ENCODE measurements at regions not wholly inside any gene's neighbourhood (a gene's known extent, or its start where the extent isn't known, plus 50 kb on each side); places are given as distances from the start of the nearest gene placed in this dataset.
"Not testable (repeated sequence)": the region's sequence is repeated elsewhere in the genome, so short reads cannot be mapped to it uniquely, and the experiment has no call there.

DNA sequence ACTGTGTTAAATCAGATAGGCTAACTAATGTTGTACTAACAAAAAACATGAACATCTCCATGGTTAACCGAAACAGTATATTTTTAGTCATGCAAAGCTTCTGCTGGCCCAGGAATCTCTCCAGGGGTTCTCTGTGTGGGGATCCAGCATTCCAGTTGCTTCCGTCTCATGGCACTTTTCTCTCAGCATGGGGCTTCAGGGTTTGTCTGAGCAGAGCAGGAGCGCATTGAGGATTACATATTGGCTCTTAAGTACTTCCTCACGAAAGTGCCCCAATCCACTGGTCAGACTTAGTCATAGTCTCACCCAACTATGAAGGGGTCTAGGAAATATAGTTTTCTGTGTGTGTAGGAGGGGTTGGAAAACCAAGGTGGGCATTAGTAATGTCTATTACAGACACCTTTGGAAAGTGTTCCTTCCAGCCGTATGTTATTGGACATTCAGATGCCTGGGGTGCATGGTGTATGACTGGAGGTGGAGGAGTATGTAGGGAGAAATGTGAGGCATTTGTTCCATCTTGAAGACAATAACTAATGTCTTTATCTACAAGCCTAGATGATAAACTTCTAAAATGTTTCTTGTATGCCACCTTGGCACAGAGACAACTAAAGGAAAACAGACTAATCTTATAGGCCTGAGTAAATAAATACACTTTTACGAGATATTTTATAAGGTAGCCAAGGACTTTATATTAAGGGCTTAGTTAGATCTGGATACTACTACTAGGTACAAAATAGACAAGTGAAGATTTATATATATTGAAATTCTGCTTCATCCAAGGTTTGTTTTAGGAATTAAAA is 123.8 kb upstream of the ZEB2 start:
- no peak for DNase-seq

DNA sequence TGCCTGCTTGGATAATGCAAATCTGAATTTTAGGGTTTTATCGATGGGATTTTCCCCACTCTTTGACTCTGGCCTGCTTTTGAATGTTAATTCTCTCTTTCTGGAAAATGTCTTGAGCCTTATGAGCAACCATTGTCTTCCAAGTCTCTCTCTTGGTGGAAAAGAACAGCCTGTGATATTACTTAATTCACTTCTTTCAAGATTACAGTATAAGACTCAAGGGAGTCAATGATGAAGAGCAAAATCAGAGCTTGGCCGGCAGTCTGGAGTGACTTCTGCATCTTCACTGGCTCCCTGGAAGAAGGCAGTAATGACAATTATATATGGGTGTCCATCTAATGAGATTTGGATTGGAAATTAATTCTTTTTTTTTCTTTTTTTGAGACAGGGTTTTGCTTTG is 122.9 kb upstream of the ZEB2 start:
- no peak for DNase-seq

DNA sequence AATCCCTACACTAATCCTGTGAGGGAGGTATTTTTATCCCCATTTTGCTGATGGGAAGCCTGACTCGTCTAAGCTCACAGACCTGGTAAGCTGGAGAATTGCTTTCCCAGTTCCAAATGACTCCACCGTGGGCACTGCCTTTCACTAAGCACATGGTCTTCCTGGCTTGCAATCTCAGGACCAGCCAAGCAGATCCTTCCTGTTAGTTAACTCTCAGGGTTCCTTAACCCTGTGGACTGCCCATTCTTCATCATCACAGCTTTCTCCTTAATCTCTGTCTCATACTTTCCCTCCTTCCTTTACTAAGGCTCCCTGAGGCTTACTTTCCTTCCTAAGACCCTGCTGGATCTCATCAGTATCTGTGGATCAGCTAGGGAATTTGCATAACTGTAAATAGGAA is 122.2 kb upstream of the ZEB2 start:
- DNase-seq, result no peak

DNA sequence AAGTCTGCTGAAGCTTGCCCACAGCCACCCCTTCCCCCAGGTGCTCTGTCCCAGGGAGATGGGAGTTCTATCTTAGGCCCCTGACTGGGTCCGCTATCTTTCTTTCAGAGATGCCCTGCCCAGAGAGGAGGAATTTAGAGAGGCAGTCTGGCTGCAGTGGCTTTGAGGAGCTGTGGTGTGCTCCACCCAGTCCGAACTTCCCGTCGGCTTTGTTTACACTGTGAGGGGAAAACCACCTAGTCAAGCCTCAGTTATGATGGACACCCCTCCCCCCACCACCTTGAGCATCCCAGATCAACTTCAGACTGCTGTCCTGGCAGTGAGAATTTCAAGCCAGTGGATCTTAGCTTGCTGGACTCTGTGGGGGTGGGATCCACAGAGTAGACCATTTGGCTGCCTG is 118.3 kb upstream of the ZEB2 start:
- DNase-seq, result not testable (repeated sequence)

DNA sequence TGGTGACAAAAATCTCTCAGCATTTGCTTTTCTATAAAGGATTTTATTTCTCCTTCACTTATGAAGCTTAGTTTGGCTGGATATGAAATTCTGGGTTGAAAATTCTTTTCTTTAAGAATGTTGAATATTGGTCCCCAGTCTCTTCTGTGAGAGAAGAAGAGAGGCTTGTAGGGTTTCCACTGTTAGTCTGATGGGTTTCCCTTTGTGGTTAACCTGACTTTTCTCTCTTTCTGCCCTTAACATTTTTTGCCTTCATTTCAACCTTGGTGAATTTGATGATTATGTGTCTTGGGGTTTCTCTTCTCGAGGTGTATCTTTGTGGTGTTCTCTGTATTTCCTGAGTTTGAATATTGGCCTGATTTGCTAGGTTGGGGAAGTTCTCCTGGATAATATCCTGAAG is 116.9 kb upstream of the ZEB2 start:
- not testable (repeated sequence) for DNase-seq

DNA sequence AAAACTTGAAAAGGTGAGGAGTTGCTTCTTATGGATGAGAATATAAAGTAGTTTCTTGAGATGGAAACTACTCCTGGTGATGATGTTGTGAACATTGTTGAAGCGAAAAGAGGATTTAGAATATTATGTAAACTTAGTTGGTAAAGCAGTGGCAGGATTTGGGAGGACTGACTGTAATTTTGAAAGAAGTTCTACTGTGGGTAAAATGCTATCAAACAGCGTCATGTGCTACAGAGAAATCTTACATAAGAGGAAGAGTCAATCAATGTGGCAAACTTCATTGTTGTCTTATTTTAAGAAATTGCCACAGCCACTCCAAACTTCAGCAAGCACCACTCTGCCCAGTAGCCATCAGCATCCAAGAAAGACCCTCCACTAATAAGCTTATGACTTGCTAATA is 112.9 kb upstream of the ZEB2 start:
- no peak for DNase-seq

DNA sequence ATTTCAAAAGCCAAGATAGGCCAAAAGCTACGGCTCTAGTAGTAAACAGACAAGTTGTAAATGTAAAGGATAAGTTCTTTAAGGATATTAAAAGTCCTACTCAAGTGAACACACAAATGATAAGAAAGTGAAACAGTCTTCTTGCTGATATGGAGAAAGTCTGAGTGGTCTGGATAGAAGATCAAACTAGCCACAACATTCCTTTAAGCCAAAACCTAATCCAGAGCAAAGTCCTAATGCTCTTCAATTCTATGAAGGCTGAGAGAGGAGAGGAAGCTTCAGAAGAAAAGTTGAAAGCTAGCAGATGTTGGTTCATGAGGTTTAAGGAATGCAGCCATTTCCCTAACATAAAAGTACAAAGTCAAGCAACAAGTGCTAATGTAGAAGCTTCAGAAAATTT is 111.7 kb upstream of the ZEB2 start:
- no peak for DNase-seq

DNA sequence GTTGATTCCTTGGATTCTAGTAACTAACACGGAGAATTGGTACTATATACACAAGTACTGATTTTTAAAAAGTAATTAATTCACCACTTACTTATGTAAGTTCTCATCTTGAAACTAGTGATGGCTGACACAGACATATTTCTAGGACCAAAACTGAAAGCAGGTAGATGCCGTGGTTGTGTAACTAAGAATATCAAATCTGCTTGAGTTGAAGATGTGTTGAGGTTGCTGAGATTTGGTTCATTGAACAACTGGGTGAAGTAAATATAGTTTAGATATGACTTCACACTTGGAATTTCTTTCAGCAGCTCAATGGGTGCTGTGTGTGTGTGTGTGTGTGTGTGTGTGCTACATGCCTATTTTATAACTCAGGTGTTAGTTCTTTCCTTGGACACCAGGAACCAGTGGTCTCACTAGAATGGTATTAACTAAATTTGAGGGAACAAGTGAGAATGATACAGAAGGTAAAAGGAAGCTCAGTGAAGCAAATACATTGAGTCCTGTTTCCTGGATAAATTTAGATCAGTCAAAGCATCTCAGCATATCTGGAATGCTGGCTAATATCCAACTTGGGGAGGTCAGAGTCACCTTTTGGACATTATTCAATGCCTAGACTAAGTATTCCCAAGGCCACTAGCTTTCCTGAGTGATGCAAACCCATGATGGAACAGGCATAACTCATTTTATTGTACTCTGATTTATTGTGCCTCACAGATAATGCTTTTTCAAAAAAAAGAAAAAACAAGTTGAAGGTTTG is 110.7 kb upstream of the ZEB2 start:
- no peak for DNase-seq

DNA sequence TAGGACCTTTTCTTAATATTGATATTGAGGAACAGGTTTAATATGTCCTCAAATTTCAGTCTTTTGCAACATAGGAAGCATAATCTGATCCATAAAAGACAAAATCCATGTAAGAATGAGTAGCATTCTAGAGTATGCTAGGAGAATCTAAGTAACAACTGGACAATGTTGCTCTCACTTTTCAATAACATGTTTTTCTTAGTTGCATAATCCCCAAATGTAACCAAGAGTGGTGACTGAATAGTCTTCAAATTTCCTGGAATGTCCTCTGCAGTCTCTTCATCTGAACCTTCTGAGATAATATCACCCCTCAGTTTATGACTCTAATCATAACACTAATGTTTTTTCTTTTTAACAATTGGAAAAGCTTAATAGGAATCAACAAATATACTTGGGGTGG is 110.0 kb upstream of the ZEB2 start:
- no peak for DNase-seq

DNA sequence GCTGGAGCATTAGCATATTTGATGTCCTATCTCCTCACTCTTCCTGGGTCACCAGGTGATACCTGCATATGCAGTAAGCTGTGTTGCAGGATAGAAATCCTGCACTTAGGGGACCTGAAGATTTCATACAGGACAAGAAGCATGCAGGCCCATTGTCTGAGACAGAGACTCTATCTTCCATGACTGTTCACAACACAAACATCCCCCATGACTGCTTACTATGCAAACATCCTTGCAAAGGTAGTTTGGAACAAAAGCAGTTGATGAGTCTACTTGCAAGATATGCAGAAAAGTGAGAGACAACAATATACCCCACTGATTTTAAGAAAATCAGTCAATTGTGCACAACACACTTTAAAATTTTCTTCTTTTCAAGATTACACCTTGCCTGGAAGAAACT is 108.6 kb upstream of the ZEB2 start:
- no peak for DNase-seq

DNA sequence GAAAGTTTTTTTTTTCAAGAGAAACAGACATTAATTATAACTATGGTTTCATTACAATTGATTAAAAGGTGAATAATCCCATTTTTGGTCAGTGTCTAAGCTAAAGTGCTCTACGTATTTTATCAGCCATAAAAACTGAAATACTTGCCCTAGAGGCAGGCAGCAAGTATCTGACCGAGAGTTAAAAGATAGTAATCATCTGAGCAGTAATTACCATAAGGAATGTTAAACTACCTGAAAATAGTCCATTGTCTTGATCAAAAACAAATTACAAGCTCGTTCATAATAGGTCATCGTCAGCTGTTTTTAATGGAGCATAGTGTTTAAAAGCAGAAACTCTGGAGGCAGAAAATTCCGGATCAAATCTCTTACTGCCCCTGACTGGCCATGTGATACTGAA is 105.7 kb upstream of the ZEB2 start:
- no peak for DNase-seq

DNA sequence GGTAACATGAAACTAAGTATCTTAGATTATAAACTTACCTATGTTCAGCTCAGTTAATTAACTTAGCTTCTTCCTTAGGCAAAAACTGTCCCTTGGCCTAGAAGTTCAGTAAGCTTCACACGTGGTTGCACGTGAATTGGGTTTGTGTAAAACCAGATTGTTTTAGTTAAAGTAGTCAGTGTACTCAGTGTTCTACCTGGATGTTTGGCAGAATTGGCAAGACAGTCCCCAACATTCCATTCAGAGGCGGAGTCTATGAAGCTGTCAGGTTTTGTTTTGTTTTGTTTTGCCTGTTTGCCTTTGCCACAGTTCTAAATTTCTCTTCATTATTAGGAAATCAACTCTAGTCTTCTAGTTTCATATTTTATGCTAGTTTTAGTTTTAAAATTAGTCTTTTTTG is 105.3 kb upstream of the ZEB2 start:
- DNase-seq, result no peak

DNA sequence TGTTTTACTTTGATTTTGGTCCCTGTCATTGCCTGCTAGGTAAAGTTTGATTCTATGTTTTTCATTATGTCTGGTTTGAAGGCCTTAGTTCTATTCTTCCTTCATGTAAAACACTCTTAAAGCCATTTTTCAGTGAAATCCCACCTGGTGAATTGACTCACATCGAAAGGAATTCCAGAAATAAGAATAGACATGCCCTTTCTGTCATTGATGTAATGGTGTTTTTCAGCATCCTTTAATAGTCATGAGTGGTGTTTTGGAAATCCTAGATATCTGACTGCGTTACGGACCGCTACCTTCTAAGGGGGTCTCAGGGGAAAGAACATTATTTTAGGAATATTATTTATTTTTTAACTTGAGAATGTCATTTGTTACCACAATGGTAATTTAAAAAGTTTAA is 104.5 kb upstream of the ZEB2 start:
- no peak for DNase-seq

DNA sequence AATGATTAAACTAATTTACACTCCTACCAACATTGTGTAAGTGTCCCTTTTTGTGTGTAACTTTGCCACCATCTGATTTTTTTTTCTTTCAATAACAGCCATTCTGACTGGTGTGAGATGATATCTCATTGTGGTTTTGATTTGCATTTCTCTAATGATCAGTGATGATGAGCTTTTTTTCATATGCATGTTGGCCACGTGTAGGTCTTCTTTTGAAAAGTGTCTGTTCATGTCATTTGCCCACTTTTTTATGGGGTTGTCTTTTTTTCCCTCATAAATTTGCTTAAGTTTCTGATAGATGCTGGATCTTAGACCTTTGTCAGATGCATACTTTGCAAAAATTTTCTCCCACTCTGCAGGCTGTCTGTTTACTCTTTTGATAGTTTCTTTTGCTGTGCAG is 102.5 kb upstream of the ZEB2 start:
- DNase-seq, result not testable (repeated sequence)

DNA sequence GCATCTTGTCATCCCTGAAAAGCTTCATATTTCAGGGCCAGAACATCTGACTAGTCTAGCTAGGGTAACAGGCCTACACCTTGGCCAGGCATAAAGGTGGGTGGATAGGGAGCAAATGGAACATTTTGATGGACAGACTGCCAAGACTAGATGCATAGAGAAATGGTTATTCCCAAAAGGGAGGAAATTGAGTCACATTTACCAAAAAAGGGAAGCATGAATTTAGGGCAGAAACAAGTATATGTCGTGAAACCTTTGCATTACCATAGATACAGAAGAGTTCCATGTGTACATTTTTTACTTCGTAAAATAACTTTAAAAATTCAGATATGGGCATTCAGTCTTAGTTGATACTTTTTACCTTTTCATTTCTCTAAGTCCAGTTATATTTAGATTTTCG is 101.3 kb upstream of the ZEB2 start:
- no peak for DNase-seq

DNA sequence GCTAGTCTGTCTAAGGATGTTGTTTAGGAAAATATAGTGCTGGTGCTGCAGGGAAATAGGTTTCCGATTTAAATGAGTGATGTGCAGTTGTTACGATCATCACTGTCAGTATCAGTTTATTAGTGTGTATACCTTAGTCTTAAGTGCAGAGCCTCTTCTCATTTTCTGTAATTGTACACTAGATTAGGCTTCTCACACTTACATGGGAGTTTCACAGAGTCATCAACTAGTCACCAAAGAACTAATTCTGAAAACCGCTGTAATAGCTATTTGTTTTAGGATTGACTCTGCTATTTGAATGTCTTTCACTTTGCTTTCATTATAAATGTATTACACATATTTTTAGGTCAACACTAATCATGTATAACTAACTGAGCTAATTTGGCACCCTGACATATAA is 99.8 kb upstream of the ZEB2 start:
- DNase-seq, result no peak

DNA sequence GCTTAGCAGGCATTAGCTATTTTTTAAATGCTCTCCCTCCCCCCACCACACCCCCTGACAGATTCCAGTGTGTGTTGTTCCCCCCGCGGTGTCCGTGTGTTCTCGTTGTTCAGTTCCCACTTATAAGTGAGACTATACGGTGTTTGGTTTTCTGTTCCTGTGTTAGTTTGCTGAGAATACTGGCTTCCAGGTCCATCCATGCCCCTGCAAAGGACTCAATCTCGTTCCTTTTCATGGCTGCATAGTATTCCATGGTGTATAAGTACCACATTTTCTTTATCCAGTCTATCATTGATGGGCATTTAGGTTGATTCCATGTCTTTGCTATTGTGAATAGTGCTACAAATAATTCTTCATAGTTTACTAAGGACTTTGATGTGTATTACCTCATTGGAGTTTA is 97.3 kb upstream of the ZEB2 start:
- not testable (repeated sequence) for DNase-seq

DNA sequence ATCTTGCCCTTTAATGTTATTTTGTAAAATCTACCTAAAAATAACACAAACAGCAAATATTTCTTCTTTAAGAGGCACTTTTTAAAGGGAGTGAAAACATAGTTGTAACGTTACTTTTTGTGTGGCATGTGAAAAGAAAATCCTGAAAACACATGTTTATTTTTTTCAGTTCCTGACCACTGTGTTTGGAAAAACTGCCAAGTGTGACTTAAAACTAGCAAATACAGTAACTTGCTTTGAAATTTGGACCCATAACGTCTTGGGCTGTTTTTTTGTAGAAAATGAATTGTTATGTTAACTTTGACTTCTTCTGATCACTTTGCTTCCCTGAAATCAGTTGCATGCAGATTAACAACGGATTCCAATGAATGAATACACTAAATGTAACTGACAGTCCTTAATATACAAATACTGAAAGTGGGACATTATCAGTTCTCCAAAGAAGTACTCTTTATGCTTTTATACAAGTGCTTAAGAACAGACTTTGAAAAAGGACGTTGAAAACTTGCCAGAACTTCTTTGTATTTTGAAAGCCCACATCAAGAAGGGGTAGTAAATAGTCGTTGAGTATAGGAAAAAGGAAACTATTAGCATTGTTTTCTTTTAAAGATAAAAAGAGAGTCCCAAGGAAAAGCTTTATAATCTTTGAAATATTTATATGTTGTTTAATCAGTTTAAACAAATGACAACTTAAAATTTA is 96.1 kb upstream of the ZEB2 start:
- DNase-seq, result no peak

DNA sequence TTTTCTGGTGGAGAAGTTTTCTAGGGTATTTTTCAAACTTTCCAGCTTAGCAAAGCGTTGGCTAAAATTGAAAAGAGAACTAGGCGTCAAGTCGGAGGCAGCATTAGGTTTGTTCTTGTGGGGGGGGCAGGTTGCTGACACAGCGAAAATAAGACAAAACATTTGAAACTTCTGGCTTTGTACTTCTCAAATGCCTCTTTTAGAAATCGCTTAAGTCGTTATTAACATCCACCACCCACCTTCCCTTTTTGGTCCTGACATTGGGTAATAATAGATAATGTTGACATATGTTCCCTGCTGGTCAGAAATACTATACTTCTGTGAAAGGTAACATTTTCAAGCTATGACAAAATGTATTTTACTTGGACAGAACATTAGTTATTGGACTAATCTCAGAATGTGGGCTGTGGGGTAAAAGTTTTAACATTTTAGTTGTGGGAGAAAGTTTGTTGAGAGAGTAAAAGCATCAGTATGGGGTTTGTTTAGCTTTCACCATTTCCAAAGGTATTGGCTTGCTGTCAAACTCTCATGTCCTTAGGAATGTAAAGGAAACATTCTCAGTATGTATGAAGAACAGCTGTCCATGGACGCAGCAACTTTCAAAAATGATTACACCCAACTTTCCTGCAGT is 88.1 kb upstream of the ZEB2 start:
- no peak for DNase-seq

DNA sequence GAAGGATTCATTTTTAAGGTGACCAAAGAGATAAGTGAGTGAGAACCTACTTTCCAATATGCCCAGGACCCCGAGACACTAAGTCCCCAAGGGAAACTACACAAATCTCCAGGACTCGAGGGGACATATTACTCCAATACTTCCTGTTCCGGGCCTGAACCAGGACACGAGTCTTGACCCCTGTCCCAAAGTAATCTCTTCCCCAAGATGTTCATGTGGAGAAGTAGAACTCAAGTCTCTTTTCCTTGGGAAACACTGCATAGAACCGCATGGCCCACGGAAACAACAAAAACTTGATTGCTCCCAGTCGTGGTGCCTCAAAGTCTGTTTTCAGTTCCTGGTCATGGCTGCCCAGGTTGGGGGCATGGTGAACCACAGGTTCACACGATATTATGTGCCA is 87.2 kb upstream of the ZEB2 start:
- DNase-seq, result no peak

DNA sequence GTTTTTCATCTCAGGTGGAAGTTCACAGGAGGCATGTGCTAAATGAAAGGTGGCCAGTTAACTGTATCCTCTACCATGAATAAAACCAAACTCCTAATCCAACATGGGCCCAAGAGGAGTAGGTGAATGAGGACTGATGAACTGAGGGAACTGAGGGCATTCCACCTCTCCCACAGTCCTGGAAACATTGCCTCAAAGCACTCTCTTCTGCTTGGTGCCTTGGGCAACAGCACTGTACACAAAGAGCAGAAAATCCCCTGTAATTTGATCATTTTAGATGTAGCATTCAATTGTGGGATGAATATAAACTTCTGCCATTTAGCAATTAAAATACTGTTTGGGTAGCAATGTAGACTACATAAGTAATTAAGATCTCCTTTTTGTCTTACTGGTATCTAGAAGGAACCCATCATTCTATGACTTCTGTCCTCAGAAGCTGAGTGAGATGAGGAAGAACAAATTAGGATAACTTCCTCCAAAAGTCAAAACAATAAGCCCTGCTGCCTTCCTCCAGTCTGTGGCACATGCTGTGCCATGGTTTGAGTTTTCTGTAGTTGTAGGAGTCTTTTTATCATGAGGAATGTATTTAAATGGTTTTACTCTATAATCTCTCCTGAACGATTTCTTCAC is 86.7 kb upstream of the ZEB2 start:
- DNase-seq, result no peak

DNA sequence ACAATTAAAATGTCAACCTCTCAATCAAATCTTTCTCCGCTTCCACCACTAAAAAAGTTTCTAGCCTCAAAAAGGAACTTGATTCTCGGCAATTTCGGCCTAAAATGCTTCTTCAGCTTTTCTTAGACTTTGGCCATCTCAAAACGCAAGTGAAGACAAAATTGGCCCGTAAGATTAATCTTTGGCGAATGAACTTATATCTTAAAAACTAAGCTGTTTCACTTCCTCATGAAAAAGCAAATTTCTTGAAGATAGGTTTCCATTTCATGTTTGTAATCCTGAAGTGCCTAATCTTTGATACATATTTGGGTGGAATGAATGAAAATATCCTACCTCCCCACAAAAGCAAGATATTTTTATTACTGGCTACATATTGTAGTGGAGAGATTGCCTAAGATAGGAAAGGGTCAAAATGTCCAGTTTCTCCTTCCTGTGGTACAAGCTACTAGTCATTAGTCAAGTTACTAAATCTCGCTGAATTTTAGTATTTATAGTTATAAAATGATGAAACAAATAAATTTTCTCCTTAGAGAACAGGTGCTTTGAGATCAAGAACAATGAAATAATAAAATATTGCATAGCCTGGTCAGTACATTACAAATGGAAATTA is 85.4 kb upstream of the ZEB2 start:
- DNase-seq, result no peak

DNA sequence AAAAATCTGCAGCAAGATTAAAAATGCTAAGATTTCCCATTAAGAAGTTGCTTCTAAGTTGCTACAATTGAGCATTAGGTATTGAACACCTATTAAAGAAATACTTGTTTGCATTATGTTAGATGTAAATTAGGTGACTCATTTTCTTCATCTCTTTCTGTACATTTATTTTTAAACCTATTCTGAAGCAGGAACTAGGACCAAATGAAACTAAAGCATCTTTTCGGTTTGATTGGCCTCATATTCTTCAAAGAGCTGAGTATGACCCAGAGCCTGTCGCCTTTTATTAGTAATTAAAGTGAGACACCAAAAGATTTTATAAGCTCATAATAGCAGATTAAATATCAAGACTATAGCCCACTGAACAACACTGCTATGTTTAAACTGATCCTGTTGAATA is 83.4 kb upstream of the ZEB2 start:
- DNase-seq, result no peak

Data from activated gamma-delta T cell (primary cell).